HG03175 (cell line): ENCODE measurements at regions not wholly inside any gene's neighbourhood (a gene's known extent, or its start where the extent isn't known, plus 50 kb on each side); places are given as distances from the start of the nearest gene placed in this dataset.
"Not testable (repeated sequence)": the region's sequence is repeated elsewhere in the genome, so short reads cannot be mapped to it uniquely, and the experiment has no call there.

Experiments used
- ATAC-seq: cut with Tn5 transposase; IDR thresholded peaks from one replicate; pipeline ENCODE4 v1.9.1; 2021; ENCODE audit warnings: mild to moderate bottlenecking, moderate library complexity; ENCODE audit not compliant: unreplicated experiment

DNA sequence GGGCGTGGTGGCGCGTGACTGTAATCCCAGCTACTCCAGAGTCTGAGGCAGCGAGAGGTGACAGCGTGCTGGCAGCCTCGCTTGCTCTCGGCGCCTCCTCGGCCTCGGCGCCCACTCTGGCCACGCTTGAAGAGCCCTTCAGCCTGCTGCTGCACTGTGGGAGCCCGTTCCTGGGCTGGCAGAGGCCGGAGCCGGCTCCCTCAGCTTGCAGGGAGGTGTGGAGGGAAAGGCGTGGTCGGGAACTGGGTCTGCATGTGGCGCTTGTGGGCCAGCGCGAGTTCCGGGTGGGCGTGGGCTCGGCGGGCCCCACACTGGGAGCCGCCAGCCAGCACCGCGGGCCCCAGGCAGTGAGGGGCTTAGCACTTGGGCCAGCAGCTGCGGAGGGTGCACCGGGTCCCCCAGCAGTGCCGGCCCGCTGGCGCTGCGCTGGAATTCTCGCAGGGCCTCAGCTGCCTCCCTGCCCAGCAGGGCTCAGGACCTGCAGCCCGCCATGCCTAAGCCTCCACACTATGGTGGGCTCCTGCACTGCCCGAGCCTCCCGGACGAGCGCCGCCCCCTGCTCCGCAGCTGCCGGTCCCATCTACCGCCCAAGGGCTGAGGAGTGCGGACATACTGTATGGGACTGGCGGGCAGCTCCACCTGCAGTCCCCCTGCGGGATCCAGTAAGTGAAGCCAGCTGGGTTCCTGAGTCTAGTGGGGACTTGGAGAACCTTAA, 1093.3 kb upstream of the CDH8 start:
- ATAC-seq: no peak

DNA sequence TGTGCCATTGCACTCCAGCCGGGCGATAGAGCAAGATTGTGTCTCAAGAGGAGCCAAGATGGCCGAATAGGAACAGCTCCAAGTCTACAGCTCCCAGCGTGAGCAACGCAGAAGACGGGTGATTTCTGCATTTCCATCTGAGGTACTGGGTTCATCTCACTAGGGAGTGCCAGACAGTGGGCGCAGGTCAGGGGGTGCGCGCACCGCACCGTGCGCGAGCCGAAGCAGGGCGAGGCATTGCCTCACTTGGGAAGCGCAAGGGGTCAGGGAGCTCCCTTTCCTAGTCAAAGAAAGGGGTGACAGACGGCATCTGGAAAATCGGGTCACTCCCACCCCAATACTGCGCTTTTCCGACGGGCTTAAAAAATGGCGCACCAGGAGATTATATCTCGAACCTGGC, 1083.7 kb upstream of the CDH8 start:
- not testable (repeated sequence) for ATAC-seq

DNA sequence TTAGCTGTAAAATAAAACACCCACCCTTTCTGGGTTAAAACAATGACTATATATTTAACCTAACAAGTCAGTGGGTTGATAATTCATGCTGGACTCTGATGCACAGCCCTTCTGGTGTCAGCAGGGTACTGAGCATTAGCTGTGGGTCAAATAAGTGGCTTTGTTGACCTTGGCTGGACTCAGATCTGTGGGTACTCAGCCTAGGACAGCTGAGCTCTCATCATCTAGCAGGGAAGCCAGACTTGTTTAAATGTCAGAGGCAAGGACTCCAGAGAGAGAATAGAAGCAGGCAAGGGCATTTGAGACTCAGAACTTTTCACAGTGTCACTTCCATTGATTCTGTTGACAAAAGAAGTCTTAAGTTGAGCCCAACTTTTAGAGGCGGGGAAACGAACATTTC, 1063.8 kb upstream of the CDH8 start:
- ATAC-seq: no peak

DNA sequence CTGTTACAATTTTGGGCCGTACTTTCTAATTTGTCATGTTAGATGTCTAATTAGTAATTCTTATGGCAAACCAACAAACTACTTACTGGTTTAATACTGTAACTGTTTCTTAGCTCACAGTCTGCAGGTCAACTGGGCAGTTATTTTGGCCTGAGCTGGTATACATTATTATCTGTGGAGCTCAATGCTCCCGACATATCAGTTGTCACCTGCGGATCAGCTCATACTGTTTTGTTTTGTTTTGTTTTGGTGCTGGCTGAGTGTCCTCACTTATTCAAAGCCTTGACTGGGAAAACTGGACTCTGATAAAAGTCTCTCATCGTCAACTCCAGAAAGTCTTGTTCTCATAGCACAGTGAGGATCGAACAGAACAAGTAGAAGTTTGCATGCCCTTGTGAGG, 1060.6 kb upstream of the CDH8 start:
- ATAC-seq: no peak

DNA sequence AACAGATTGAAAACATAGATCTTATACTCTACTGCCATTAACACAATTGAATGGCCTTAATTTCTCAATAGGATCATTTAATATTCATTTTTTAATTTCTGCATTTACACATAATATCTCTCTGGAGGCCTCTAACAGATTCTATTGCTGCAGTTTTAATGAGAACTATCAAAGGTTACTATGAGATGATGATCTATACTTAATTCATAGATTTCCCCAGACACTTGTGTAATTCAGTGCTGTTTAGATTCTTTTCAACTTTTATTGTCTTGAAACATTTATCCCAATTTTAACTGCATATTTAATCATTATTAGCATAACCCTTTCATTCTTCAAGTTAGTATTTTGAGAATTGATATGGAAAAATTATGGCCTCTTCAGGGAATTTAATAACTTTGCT, 1056.5 kb upstream of the CDH8 start:
- no peak for ATAC-seq

DNA sequence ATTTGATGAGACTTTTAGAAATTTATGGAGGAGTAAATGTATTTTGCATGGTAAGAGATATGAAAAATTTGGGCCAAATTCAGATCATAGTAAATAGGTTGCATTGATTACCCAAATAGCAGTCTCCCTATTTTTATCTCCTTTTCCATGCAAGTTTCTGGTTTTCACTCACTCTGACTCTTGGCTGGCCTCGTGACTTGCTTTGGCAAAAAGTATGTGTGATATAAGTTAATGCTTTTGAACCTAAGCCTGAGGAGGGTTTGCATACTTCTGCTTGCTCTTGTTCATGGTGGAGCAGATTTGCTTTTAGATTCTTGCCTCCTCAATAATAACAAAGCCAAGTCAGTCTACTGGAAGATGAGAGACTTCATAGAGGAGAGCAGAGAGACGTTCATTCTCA, 1045.9 kb upstream of the CDH8 start:
- ATAC-seq: no peak

DNA sequence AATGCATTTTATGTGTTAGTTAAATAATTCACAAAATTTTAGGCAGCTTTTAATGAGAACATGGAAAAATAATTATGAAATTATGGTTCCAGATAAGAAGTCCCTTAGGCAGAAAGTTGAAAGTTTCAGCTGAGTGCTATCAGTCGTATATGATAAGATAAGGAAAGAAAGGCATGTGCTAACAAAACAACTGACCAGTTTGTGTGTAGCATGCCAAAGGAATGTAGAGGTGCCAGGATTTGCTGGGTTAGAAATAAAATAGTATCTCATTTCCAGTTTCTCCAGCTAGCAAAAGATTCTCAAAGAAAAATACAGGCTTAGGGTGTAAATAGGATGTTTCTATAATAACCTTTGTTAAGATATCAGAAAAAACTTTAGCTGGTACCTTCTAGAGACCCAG, 1044.5 kb upstream of the CDH8 start:
- no peak for ATAC-seq

DNA sequence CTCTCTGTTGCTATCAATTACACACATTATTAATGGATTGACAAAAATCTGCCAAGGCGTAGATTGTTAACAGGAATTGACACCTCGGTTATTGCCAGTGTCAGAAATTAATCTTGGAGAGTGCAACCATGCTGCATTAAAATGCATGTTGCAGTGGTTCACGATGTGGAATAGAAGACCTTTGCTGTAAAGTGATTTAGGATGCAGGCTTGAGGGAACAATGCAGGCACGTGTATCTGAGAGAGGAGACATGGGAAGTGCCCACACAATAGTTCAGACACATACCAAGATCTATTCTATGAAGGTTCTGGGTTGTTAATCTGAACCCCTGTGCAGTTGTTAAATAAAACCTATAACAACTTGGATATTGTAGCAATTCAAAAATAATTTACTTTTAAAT, 1032.8 kb upstream of the CDH8 start:
- no peak for ATAC-seq

DNA sequence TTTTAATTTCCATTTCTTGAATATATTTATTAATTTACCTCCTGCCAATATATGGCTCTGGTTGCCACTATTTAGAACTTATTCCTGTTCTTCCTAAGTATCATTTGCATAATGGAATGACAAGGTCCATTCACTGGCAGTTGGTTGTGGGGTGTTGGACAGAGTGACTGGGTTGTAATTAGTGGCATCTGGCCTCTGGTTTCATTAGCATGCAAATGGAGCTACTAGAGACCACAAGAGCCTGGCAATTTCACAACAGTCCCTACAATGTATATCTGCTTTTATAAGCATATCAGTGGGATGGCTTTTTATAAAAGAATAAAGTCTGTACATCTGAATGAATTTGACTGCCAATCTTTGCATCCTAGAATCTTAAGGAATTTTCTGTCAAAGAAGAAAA, 1030.9 kb upstream of the CDH8 start:
- no peak for ATAC-seq

DNA sequence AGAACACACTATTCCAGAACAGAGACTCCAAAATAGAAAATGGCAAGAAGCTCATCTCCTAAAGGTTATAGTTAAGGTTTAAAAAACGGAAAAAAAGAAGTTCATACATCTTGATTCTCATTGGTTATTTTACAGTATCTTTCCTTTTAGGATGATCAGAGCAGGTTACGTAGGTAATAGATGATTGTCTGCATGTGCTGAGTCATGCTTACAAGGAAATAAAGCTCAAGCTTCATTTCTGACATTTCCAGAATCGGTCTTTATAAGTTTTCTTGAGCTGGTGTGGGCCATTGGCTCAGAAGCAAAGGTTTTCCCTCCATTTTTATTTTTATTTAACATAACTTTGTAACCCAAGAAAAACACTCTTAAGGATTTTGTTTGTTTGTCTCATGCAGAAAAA, 1030.3 kb upstream of the CDH8 start:
- ATAC-seq: no peak

DNA sequence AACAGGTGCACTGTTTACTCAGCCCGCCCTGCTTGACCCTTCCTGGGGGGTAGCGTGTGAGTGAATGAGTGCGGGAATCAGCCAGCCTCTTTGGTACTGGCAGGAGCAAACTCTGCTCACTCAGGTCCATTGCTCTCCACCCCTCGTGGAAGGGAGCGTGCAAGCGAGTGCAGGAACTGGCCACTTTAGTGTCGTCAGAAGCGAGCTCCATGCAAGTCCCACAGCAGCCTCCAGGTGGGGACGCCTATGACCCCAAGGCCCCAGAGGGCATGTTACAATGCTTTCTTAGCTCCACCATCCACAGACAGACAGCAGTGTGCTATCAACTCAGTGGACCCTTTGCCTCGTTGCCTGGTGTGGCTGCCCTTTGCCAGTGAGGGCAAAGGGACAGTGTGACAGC, 1025.1 kb upstream of the CDH8 start:
- ATAC-seq: no peak

DNA sequence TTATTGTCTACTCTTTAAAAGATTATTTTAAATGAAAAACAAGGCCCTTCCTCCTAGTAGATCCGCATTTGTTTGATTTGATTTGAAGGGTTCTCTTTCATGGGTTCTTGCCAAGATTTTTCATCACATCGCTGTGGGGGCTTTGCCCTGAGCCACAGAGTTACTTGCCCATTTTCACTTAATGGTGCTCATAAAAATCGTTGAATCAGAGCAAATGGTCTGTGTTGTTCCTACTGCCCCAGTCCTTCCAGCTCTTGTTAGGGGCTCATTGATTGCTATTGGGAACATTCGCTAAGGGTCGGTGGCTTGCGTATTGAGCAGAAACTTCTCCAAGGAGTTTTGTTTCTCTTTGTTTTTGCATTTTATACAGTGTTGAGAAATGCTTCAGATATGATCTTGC, 1023.4 kb upstream of the CDH8 start:
- no peak for ATAC-seq

DNA sequence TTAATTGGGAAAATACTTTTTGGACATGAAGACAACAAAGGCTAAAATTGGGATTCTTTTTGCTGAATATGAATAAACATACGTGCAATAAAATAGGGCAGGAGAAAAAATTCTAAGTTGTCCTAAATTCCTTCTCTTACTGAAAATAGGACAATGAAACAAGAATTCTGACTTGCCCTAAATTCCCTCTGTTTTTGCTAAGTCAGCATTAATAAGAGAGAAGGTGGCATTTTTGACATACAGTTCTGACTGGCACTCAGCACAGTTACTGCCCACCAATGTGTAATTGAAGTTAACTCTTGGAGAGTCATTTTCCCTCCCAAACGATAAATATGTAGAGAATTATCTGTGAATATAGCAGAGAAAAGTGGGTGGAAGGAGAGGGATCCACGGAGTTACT, 1021.1 kb upstream of the CDH8 start:
- no peak for ATAC-seq

DNA sequence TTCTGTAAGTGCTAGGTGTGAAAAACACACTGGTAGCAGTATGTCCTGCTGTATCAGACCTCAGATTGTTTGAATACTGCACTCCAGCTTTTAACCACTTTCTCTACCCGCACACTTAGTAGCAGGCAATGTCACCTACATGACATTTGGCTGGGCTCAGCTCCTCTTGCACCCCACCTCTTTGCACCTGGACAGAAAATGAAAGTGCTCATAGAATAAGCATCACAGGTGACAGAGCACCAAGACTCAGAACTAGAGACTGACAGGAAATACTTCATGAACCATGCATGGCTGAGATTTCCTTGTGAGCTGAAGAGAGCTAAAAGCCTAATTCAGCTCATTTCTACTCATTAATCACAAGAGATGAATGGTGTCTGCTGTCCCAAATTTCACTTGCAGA, 1014.2 kb upstream of the CDH8 start:
- no peak for ATAC-seq

DNA sequence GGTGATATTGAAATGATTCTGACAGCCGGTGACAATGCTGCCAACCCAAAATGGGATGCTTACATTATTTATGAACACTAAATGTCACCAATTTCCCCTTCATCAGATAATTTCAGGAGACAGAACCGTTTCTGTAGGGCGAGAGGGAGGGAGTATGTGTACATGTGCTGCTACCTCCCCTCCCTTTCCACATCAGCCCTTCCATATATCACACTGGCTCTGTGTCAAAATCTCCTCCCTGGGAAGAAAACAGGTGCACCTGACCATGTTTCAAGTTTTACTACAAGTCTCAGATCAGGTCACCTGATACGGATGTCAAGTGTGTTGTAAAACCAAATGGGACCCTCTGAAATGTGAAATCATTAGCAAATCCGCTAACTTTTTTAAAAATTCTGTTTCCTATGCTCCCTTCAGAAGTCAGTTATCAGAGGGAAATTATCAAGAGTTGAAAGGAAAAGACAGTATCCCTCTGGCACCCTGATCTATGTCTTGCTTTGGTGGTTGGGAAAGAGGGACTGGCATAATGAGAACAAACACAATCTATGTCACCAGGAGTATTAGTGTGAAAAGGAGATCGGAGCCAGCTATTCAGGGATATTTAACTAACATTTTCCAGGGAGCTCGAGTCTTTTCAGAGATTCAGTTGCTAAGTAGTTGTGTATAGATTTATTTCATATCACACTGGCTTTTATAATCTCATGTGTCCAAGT, 1002.3 kb upstream of the CDH8 start:
- no peak for ATAC-seq

DNA sequence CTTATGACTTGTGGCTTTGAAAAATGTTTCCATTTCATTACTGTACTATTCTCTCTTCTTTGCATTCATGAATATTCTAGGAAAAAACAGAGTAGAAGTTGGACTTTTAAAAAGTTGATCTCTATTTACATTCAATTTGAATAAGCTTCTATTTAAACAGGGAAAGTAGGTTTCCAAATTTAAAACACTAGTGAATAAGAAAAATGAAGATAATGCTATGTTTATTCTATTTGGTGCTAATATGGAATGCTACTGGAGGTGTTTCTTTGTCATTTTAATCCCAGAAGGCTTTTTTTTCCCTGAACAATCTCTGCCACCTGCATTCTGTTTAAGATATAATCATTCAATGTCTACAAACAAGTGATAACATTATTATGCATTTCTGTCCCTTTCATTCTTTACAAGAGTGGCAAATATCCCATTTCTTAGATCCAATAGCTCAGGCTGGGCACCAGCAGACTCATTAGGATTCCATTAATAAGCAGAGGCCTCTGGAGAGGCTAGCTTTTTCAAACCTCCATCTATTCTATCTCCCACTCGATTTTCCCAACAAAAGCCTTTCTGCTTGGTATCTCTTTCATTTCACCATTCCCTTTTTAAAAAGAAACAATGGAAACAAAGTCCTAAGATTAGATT, 1001.6 kb upstream of the CDH8 start:
- no peak for ATAC-seq

DNA sequence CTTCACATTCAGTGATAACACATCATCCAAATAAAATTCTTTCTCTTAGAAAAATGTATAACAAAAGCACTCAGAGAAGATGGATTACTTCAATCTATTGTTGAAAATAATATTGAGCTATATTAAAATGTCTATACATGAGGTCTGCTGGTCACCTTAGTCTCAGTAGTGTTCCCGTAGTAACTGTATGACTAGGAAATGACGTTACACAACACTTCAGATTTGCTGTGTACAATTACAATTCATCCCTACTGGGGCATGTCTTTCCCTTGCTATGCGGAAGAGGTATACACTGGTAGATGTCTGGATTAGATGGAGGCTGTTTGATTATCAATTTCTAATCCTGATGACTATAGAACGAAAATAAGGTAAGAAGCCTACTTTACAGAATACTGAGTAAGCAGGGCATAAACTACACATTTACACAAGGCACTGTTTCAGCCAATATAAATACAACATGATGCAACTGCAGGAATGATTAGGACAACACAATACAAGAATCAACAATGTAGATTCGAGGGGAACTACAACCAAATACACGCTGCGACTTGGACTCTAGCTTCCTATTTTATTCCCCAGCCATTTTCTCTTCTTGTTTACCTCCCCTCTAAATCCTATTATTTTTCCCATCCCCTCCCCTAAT, 982.5 kb upstream of the CDH8 start:
- ATAC-seq: no peak

DNA sequence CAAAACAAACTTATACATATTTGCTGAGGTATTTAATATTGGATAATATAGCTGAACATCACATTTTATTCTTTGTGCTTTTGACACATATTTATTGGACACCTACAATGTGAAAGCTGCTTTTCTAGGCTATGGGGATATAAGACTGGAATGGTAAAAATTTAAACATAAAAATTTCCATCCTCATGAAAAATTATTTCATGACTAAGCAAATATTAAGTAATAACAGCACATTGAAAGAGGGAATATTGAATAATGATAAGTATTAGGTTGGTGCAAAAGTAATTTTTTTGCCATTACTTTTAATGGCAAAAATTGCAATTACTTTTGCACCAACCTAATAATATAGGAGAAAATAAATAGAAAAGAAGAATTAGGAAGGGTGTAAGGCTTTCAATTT, 972.5 kb upstream of the CDH8 start:
- no peak for ATAC-seq

DNA sequence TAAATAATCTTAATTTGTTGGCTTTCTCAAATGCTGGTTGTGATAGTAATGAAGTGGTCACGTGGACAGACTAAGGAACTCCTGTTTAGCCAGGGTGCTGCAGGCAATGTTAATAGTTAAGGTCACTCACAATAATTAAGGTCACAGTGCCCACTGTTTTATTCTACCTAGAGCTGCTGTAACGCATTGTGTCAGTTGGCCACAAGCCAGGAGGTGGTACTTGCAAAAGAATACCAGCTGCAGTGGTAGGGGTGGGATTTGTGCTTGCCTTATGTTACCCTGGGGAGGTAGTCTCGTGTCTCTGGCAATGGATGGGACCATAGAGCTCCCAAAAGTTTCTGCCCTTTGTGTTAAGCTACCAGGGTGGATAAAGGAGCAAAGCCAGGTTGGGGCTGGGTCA, 969.1 kb upstream of the CDH8 start:
- no peak for ATAC-seq

DNA sequence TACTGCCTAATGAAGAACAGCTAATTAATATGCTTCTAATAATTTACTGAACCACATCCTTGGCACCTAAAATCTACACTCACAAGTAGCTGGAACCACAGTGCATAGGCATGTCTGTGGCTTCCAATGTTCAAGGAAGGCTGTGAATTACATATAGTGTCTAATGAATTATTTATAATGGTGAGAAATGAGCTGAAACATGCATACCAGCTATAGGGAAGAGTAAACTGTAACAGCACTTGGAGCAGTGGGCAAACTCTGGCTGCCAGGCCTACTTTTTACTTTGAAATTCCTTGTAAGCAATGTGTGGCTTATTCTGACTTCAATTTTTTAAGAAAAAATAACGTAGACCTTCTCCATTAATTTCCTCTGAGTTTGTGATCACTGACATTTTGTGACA, 953.2 kb upstream of the CDH8 start:
- no peak for ATAC-seq

DNA sequence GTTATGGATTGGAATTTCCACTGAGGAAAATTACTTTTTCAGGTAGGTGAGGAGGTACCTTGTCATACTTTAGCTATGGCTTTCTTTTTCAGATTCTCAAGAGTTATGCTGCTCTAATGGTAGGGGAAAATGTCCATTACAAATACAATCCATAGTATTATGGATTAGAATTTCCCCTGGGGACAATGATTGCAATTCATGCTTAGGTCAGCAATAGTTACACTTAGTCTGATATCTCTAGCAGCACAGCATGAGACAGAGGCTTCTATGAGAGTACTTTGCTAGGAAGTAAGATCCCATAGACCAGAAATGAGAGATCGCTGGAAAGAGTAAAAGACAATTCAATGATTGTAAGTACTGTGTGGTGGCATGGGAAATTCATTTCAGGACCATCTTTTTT, 949.5 kb upstream of the CDH8 start:
- no peak for ATAC-seq

DNA sequence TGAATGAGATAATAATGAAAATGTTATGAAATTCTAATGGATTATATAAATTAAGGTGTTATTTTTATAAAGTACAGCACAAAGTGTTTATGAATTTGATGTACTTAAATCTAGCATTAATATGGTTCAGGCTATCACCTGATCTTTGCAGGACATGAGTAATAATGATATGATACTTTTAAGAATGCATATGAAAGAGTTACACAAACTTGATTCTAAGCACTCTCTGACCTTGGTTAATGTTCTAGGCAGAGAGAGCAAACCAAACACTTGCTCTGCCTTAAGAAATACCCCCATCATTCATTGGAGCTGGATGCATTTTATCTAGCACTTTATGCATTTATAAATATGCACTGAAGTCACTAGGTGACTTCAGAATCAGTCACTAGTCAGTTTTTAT, 942.2 kb upstream of the CDH8 start:
- no peak for ATAC-seq
